ENCODE measurements at regions not wholly inside any gene's neighbourhood (a gene's known extent, or its start where the extent isn't known, plus 50 kb on each side); places are given as distances from the start of the nearest gene placed in this dataset.
A peak's percentile ranks its signal among the peaks of the same experiment; 100 is the strongest.

GRCh38 chr5:20556115-20556763 lies 568.2 kb upstream of the CDH18 start:
- DNase-seq (ENCODE audit: low read depth in 2 of 2) = peak; percentile 1 to 5

GRCh38 chr5:20555034-20555433 lies 567.0 kb upstream of the CDH18 start:
- DNase-seq (ENCODE audit: low read depth in 2 of 2) = no peak

GRCh38 chr5:20554001-20554400 lies 566.0 kb upstream of the CDH18 start:
- DNase-seq (ENCODE audit: low read depth in 2 of 2) = peak; percentile 4 to 8

GRCh38 chr5:20537911-20538703 lies 550.1 kb upstream of the CDH18 start:
- DNase-seq (ENCODE audit: low read depth in 2 of 2) = no peak

GRCh38 chr5:20536813-20537212 lies 548.8 kb upstream of the CDH18 start:
- no peak for DNase-seq (ENCODE audit: low read depth in 2 of 2)

GRCh38 chr5:20536341-20536740 lies 548.3 kb upstream of the CDH18 start:
- DNase-seq (ENCODE audit: low read depth in 2 of 2) = no peak

- no peak for DNase-seq (ENCODE audit: low read depth in 2 of 2)
Measured at GRCh38 chr5:20528471-20528870, 540.5 kb upstream of the CDH18 start.

GRCh38 chr5:20524991-20525529 lies 537.1 kb upstream of the CDH18 start:
- DNase-seq (ENCODE audit: low read depth in 2 of 2) = peak in 1 of 2 experiments; percentile 10

- DNase-seq (ENCODE audit: low read depth in 2 of 2) = no peak
Measured at GRCh38 chr5:20522905-20523482, 535.0 kb upstream of the CDH18 start.

- DNase-seq (ENCODE audit: low read depth in 2 of 2) = no peak
Measured at GRCh38 chr5:20515606-20516005, 527.6 kb upstream of the CDH18 start.

- DNase-seq (ENCODE audit: low read depth in 2 of 2) = no peak
Measured at GRCh38 chr5:20514145-20514544, 526.1 kb upstream of the CDH18 start.

- DNase-seq (ENCODE audit: low read depth in 2 of 2) = no peak
Measured at GRCh38 chr5:20500546-20500945, 512.5 kb upstream of the CDH18 start.

GRCh38 chr5:20498926-20499325 lies 510.9 kb upstream of the CDH18 start:
- DNase-seq (ENCODE audit: low read depth in 2 of 2) = no peak

- no peak for DNase-seq (ENCODE audit: low read depth in 2 of 2)
Measured at GRCh38 chr5:20498102-20498501, 510.1 kb upstream of the CDH18 start.

GRCh38 chr5:20497356-20497755 lies 509.4 kb upstream of the CDH18 start:
- DNase-seq (ENCODE audit: low read depth in 2 of 2) = no peak

GRCh38 chr5:20494706-20495105 lies 506.7 kb upstream of the CDH18 start:
- no peak for DNase-seq (ENCODE audit: low read depth in 2 of 2)

GRCh38 chr5:20486826-20487225 lies 498.8 kb upstream of the CDH18 start:
- DNase-seq (ENCODE audit: low read depth in 2 of 2) = no peak

GRCh38 chr5:20476016-20476415 lies 488.0 kb upstream of the CDH18 start:
- DNase-seq (ENCODE audit: low read depth in 2 of 2) = no peak

GRCh38 chr5:20470997-20471396 lies 483.0 kb upstream of the CDH18 start:
- no peak for DNase-seq (ENCODE audit: low read depth in 2 of 2)

- no peak for DNase-seq (ENCODE audit: low read depth in 2 of 2)
Measured at GRCh38 chr5:20469792-20470191, 481.8 kb upstream of the CDH18 start.

GRCh38 chr5:20469390-20469789 lies 481.4 kb upstream of the CDH18 start:
- no peak for DNase-seq (ENCODE audit: low read depth in 2 of 2)

- no peak for DNase-seq (ENCODE audit: low read depth in 2 of 2)
Measured at GRCh38 chr5:20466512-20466911, 478.5 kb upstream of the CDH18 start.

- DNase-seq (ENCODE audit: low read depth in 2 of 2) = no peak
Measured at GRCh38 chr5:20463206-20463605, 475.2 kb upstream of the CDH18 start.

Measured in fibroblast of skin of left quadriceps (primary cell).